NCI-H510A treated with DMSO at 0.1 percent for 48 hours (cell line): ENCODE measurements at regions not wholly inside any gene's neighbourhood (a gene's known extent, or its start where the extent isn't known, plus 50 kb on each side); places are given as distances from the start of the nearest gene placed in this dataset.

Experiments used
- DNase-seq: peaks from one replicate; lab custom pipeline; 2025; lab: John Stamatoyannopoulos, UW

DNA sequence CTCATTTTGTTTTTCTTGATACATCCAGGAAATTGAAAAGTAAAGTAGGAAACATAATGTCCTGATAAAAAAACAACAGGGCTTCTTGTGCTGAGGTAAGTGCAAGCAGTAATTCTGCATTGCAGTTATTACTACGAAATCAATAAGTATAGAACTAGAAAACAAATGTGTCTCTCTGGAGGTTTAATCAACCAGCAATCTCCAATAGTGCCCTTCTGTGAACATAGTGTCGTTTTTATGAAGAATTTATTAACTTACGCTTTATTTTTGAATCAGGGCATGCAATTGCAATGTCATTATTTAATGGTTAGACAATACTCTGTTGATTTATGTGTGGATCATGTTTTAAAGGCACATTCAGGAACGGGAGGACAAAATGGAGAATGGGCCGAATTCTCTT is 494.1 kb upstream of the NOVA1 start:
- DNase-seq = no peak

DNA sequence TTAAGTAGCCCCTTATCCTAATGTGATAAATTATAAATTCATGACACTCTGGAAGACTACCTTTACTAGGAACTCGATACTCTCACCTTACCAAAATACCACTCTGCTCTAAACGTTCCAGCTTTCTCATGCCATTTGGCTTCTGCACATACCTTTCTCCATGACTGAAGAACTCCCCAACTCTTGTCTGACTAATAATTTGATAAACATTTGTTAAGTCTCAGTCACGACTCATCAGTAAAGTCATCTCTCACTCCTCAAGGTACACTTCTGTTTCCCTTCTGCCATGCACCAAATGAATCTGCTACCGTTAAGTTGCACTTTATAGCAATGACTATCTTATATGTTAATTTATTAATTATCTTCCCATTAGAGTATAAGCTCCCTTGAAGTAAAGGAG is 498.3 kb upstream of the NOVA1 start:
- no peak for DNase-seq

DNA sequence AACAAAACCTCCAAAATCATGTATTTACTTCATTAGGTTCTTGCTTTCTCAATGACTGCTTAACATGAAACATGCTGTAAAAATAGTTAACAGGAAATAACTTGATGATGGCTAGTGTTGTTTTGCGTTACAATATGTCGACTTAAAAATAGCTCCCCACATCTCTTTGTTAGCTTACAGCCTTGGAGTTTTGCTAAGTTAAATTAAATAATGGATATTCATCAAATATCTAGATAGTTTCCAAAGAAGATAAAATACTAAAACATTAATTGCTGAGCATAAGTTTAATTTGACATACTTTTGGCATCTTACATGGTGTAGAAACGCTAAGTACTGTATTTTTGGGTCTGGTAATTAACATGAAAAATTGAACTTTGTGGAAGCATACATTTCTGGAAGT is 500.6 kb upstream of the NOVA1 start:
- no peak for DNase-seq

DNA sequence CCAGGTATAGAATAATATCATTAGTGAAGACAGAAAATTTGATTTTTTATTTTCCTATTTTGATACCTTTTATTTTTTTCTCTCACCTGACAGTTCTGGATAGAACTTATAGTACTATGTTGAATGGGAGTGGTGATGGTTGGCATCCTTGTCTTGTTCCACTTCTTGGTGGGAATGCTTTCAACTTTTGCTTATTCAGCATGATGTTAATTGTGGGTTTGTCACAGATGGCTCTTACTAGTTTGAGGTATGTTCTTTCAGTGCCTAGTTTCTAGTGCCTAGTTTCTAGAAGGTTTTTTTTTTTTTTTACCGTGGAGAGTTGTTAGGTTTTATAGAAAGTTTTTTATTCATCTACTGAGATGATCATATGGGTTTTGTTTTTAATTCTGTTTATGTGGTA is 516.3 kb upstream of the NOVA1 start:
- DNase-seq = no peak

DNA sequence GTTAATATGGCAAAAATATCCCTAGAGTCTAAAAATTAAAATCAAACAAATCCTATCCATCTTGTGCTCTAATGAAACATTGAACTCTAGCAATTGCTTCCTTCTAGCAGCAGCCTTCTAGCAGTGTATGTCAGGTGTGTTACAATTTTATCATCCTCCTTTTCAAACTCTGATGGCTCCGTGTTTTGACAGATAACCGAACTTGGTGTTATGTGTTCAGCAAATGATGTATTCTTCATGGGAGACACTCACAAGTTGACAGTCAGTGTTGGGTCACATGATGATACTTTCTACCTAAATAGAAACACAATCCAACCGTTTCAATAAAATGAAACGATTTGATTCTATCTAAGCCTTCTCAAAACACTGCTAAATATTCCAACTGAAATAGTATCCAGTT is 525.3 kb upstream of the NOVA1 start:
- DNase-seq = no peak

DNA sequence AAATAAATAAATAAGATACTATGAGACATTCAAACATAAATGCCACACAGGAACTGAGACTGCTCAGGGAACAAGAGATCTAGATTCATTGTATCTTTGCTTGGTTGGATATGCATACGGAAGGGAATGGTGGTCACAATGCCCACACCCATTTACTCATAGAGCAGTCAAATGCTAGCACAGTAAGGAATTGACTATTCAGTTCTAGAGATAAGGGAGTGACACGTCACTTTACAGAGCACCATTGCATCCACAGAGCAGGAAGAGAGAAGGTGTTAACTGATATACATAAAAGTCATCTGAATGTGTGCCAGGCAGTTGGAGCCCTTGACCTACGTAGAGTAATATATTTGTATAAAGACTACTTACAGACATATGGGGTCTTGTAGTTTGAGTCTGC is 530.0 kb upstream of the NOVA1 start:
- no peak for DNase-seq

DNA sequence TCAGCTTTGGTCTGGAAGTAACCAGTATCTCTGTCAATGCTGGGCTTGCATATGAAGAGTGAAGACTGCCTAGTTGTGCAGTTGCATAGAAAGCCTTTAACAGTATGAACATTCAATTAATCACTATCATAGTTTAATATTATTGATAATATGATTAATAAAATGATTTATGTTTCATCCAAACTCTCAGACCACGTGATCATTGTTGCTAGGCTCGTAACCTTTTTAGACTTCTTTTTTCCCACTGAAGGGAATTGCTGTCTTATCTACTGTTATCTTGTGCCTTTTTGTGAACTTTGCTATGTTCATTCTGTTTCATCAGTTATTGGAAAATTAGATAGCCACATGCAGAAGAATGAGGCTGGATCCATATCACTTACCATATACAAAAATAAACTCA is 536.4 kb upstream of the NOVA1 start:
- no peak for DNase-seq

DNA sequence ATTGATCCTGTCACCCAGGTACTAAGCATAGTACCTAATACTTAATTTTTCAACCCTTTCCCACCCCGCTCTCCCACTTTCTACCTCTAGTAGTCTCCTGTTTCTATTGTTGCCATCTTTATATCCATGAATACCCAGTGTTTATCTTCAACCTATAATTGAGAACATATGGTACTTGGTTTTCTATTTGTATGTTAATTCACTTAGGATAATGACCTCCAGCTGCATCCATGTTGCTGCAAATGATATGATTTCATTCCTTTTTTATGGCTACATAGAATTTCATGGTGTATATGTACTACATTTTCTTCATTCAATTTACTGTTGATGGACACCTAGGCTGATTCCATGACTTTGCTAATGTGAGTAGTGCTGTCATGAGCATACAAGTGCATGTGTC is 547.3 kb upstream of the NOVA1 start:
- DNase-seq = no peak

DNA sequence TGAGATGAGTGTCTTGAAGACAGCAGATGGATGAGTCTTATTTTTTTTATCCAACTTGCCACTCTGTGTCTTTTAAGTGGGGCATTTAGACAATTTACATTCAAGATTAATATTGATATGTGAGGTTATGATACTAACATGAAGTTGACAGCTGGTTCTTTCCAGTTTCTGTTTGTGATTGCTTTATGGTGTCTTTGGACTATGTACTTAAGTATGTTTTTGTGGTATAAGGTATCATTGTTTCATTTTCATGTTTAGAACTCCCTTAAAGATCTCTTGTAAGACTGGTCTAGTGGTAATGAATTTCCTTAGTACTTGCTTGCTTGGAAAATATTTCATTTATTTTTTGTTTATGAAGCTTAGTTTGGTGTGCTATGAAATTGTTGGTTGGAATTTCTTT is 550.3 kb upstream of the NOVA1 start:
- DNase-seq = no peak

DNA sequence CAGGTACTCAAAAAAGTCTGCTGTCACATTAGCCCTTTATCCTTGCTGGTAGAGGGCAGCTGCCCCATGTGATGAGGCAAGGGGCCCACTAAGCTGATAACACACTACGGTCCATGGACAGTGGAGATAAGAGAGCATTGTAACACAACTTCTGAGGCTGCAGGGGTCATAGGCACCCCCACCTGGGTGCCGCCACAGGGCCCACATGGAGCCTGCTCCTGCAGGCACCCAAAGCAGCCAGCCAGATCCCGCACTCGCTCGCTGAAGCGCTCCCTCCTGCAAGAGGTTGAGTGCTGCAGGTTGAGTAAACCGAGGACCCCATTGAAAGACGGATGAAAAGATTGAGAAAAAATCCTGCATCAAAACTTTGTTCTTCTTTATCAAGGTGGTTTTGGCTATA is 566.3 kb upstream of the NOVA1 start:
- no peak for DNase-seq

DNA sequence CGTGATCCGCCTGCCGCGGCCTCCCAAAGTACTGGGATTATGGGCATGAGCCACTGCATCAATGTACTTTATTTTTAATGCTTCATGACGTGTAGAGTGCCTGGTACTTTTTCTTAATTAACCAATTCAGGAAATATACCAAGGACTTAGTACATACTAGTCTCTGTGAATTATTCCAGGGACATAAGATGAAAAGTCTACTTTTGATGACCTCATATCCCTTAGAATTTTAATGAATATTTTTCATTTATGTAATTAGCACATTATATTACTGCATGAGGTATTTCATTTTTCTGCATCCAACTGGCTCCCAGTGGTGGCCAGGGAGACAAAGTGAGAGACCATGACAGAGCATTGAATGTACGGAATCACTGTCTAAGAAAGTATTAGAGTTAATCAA is 577.7 kb upstream of the NOVA1 start:
- no peak for DNase-seq

DNA sequence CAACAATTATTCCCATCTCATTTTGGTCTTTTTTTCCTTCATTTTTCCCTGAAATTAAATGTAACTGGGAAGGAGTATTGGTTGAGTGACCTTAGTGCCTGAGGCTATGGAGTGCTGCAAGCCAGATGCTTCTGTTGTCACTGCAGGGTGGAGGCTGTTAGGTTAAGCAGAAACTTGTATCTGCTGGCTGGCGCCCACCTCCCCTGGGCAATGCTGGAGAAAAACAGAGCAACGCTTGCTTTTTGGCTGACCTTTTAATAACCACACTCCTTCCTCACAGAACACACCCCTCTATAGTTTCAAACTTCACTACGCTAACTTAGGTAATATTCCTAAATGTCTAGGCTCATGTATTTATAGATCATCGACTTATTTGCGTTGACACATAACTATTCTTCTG is 583.5 kb upstream of the NOVA1 start:
- no peak for DNase-seq

DNA sequence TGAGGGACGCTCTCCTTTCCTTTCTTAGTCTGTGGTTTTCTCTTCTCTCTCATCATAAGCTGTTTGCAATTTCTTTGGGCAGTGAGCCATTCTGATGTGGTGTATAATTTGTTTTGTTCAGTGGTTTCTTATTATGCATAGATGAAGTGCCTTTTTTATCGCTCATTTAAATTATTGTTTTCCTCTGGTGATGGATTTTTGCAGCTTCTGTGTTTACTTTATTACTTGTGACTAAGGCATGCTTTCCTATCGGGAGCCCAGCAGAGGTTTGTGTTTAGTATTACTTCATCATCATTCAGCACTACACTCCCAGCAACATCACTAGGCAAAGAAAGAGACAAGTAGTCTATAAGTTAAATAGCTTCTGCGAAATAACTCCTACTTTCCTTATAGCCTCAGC is 586.6 kb upstream of the NOVA1 start:
- no peak for DNase-seq

DNA sequence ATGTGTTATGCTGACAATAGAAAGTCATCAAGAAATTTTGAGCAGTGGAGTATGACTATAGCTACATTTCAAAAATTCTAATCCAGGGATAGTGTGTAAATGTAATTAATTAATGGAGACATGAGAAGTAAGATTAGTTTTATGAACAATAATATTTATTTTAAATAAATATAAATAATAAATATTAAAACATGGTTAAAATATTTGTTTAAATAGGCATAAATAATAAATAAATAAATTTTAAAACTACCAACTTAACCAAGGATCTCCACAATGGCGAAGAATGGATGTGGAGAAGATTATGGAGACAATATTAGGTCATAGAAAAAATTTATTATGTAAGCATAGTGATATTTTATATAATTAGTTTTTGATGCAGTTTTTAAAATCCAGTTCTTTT is 588.2 kb upstream of the NOVA1 start:
- no peak for DNase-seq

DNA sequence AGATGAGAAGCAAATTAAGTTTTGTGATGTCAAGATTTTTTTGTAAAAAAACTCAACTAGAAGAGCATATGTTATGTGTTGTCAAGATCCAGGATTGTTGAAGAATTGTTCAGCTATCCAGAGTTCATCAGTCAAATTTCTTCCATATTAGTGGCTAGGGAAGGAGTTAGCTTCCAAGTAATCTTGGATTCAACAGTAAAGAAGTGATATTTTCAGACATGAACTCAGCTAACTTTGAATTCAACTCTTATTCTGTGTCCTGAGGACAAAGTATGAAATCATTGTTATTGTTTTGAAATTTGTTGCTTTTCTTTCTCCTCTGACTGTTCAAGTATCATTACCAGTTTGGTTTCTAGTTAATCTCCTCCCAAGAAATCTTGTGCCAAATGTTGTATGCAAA is 589.3 kb upstream of the NOVA1 start:
- no peak for DNase-seq

DNA sequence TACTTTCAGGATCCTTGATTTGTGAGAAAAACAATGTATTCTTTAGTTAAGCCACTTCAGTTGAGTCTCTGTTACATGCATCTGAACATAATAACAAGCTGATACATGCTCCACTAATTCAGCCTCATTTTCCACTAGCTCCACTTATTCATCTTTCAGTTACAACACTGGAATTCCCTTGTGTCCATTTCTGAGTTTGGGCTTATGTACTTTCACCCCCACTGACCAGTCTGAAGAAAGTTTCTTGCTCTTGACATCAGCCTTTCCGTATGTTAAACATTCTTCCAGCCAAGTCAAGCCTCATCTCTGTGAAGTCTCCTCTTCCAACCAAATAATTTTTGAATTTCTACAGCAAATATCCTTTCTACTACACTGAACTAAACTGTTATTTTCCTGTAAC is 592.5 kb upstream of the NOVA1 start:
- DNase-seq = no peak

DNA sequence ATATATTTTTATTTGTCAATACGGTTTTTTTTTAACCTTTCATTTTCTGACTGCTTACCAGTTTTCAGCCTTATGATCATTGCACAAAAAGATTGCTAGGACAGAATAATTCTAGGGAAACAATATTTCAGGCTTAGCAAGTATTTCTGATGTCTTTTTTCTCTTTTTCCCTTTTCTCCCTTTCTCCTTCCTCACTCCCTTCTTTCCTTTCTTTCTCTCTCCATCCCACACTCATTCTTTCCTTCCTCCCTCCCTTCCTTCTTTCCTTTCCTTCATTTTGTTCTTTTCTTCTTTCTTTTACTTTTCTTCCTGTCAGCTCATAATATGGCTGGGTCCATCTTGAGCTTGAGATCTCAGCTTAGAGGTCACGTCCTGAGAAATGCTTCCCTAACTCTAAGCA is 601.4 kb upstream of the NOVA1 start:
- no peak for DNase-seq

DNA sequence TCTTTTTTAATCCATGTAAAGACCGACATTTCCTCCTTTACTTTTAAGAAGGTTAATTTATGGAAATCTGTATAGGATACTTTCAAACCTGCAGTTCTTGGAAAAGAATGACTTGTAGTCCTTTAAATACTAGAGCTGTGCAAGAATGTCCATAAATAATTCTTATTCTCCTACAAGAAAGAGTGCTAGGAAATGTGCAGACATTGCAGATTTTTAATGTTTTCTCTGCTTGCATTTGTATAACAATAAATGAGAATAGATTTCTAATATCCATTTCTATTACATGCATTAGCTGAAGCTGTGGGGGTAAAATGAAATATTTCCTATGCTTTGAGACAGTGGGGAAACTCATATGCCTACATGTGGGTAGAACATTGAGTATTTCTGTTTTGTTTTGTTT is 607.2 kb upstream of the NOVA1 start:
- no peak for DNase-seq

DNA sequence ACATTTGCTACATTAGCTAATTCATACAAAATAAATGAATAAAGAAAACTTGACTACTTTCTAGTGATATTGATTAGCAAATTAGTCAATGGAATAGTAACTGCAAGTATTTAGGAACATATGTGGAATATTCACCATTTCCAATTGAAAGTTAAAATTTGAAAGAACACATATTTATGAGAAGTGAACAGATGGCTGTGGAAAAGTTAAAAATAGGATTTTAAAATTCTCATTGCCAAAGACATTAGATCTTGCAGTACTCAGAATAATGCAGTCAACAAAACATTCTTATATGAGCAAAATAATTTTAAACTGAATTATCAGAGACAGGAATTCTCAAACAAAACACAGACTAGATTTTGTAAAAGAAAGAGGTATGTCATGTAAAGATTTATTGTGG is 613.9 kb upstream of the NOVA1 start:
- DNase-seq = no peak

DNA sequence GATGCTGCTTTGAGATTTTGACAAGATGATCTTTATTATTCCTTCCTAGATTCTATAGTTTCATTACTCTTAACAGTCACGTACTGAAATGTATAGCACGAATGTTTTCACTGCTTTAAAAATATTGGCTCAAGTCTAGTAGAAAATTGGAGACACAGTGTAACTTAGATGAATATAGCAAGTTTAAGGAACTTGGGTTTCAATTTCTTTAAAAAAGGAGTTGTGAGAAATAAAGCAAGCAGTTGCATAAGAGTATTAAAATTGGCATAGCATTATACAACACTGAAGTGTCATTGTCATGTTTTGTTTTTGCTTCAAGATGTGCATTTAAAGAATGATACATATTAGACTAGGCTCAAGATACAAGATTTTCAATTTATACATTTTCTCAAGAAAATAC is 624.8 kb upstream of the NOVA1 start:
- DNase-seq = no peak

DNA sequence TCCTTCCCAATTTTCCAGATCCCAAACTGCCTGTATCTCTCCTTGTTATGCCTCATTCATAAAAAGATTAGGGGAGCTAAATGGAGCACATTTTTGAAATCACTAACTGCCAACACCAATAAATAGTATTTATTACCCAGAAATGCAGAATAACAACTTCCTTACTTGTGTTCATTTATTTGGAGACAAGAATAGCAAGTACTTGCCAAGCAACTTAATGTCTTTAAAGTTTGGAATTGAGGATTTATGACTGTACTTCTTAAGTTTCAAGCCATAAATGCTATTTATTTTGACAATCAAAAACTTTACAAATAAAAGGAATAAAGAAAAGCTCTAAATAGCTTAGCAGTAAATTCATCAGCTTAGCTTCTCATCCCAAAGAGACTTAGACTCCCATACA is 626.1 kb upstream of the NOVA1 start:
- no peak for DNase-seq

DNA sequence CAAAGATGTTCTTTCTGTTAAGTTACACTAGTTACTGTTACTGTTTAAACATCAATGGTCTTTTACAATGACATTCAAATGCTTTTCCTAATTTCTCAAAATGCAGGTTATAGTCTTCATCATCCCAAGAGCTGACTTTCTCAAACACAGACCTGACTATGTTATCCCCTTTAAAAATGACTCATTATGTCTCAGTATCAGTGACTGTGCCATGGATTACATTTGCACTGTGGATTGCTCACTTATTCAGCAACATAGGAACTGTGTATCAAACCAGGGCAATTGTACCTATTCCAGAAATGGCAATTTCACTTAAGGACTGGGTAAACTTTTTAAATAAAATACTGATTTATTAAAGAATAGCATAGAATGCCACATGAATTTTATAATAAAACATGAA is 630.2 kb upstream of the NOVA1 start:
- no peak for DNase-seq

DNA sequence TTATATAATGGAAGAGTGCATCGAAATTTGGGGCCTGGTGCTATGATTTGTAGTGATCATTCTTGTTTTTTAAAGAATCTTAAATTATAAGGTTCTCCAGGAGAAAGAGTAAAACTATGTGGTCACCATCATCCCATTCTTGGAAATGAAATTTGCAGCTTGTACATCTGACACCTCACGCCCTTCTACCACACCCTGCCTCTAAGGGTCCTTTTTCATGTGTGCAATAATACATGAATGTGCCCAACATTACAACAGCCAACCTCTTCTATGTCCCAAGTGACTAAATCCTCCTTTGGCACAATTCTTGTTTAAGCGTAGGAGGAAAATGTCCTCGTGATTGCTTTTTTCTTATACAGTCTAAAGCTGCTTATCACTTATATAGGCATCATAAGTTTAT is 636.5 kb upstream of the NOVA1 start:
- no peak for DNase-seq

DNA sequence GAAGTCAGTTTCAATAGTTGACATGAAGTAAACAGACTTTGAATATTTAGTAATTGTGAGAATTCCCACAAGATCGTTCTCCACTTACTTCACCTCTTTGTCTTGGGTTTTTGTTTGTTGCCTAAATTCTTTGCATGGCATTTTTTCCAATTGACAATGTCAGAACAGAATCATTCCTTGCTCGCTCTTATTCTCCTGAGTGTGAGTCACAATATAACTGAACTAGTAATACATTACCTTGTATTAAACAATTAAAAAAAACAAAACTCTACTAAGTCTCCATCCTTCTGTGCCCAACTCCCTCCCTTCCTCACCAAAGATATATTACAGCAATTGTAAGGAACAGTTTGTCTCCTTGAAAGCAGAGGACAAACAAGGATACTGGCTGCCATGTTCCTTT is 638.8 kb upstream of the NOVA1 start:
- no peak for DNase-seq

DNA sequence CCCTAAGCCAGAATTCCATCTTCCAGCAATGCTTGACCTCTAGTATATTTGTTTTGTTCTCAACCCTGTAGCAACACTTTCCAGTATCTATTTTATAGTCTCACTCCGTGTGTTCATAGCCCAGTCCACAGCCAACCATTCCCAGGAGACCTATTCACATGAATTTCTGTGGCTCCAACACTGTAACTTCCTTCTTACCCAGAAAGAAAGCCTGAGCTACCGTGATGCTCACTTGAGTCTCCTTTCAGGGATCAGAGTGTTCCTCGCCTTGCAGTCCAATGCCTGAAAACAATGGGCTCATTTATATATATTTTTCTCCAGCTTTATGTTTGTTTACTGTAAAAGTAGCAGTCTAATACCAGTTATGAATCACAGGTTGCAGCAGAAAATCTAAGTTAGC is 645.0 kb upstream of the NOVA1 start:
- no peak for DNase-seq

DNA sequence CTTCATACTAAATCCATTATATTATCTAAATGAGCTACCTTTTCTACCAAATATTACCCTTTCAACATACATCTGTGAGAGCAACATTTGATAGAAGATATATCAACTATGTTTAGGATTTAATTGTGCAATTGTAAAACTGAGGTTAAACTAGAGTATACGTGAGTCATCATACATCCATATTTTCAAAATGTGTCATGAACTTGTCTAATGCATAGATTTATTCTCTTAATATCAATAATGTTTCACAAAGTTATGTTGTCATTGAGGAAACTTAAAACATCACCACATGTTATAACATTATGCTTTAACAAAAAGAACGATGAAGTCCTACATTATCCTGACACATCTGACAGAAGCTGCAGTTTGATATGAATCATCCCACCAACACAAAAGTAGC is 645.5 kb upstream of the NOVA1 start:
- no peak for DNase-seq
